MCF 10A (cell line): ENCODE measurements at regions not wholly inside any gene's neighbourhood (a gene's known extent, or its start where the extent isn't known, plus 50 kb on each side); places are given as distances from the start of the nearest gene placed in this dataset.

Experiments
- BruUV-seq: library from RNA; stranded (reverse); fragments of 400-500 nt; replicated peaks from 2 replicates; lab custom pipeline; 2021; lab: Mats Ljungman, UMichigan
- CTCF ChIA-PET: fragments of 300-600 bp; sonication (Branson Sonifier 250); formaldehyde crosslinking; extraction: SDS; loops from one replicate; lab custom pipeline; 2021; ENCODE audit warnings: antibody characterized with exemption, inconsistent platforms; lab: Yijun Ruan, JAX
- POLR2A ChIA-PET: fragments of 300-600, 350-650 bp; sonication (Branson Sonifier 250); formaldehyde crosslinking; extraction: SDS; loops from one replicate; lab custom pipeline; 2020; ENCODE audit warnings: antibody characterized with exemption, inconsistent platforms; lab: Yijun Ruan, JAX
- DNase-seq: peaks from one replicate; pipeline ENCODE4 v3.0.0-alpha.2; 2018; ENCODE audit not compliant: unreplicated experiment
- H3K27ac Mint-ChIP-seq: one replicate; pipeline ENCODE4 v1.8.0; 2022; ENCODE audit warnings: mild to moderate bottlenecking, low read depth, mixed read lengths; ENCODE audit not compliant: unreplicated experiment
- H3K27me3 Mint-ChIP-seq: one replicate; pipeline ENCODE4 v1.8.0; 2022; ENCODE audit warnings: mixed read lengths; ENCODE audit not compliant: insufficient read depth, unreplicated experiment
- H3K36me3 Mint-ChIP-seq: one replicate; pipeline ENCODE4 v1.8.0; 2022; ENCODE audit warnings: mild to moderate bottlenecking, moderate library complexity, mixed read lengths; ENCODE audit not compliant: insufficient read depth, unreplicated experiment
- H3K4me1 Mint-ChIP-seq: one replicate; pipeline ENCODE4 v1.8.0; 2022; ENCODE audit warnings: mixed read lengths; ENCODE audit not compliant: insufficient read depth, unreplicated experiment
- H3K4me3 Mint-ChIP-seq: one replicate; pipeline ENCODE4 v1.8.0; 2022; ENCODE audit warnings: mild to moderate bottlenecking, moderate library complexity, mixed read lengths; ENCODE audit not compliant: unreplicated experiment
- H3K9me3 Mint-ChIP-seq: one replicate; pipeline ENCODE4 v1.8.0; 2022; ENCODE audit warnings: mixed read lengths; ENCODE audit not compliant: unreplicated experiment
- intact Hi-C: fragments of 100-400 bp; cut with micrococcal nuclease; formaldehyde crosslinking; loops from 2 replicates; pipeline ENCODE4 v1.14.1; 2022
- TF ChIP-seq, protein P1 (sequence below): fragments of 200-600 bp; IDR thresholded peaks from one replicate; pipeline ENCODE4 v1.8.0; 2022; ENCODE audit warnings: antibody characterized with exemption, mild to moderate bottlenecking; ENCODE audit not compliant: unreplicated experiment

DNA sequence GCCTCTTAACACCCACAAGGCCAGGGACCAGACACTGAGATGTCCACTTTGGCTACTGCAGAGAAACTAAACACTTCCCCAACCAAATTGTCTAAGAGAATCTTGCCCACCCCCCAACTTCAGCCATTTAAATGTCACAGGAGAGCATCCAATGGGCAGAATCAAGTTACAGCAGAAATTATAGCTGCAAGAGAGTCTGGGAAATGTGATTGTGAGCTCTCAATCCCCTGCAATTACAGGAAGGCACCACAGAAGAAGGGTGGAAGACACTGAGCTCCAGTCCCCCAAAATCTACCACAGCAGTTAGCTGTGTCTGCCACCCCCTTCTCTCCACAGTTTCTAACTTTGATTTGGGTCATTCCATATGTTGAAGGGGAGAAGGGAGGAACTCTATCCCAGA, 103.5 kb upstream of the ATL2 start:
- Mint-ChIP-seq H3K4me1 (no peaks in the 10 kb centered on the region), H3K4me3 (no peak overlapping the region), H3K27ac (no peak overlapping the region), H3K9me3 (no peaks in the 10 kb centered on the region), H3K27me3 (no peaks in the 10 kb centered on the region), H3K36me3 (no peaks in the 10 kb centered on the region)
- no TSS peak for BruUV-seq
- no peak for DNase-seq
- ChIA-PET POLR2A (interaction anchor here (0.9 kb wide), 1 partner anchor 12 kb away, joined by 3 read pairs; no protein-coding TSS in a partner anchor), CTCF (interaction anchor here (0.6 to 0.8 kb wide), 2 partner anchors 18 to 30 kb away, joined by 3 read pairs; no protein-coding TSS in a partner anchor)
- TF ChIP-seq, protein P1, sequence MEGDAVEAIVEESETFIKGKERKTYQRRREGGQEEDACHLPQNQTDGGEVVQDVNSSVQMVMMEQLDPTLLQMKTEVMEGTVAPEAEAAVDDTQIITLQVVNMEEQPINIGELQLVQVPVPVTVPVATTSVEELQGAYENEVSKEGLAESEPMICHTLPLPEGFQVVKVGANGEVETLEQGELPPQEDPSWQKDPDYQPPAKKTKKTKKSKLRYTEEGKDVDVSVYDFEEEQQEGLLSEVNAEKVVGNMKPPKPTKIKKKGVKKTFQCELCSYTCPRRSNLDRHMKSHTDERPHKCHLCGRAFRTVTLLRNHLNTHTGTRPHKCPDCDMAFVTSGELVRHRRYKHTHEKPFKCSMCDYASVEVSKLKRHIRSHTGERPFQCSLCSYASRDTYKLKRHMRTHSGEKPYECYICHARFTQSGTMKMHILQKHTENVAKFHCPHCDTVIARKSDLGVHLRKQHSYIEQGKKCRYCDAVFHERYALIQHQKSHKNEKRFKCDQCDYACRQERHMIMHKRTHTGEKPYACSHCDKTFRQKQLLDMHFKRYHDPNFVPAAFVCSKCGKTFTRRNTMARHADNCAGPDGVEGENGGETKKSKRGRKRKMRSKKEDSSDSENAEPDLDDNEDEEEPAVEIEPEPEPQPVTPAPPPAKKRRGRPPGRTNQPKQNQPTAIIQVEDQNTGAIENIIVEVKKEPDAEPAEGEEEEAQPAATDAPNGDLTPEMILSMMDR, result no peak
- intact Hi-C loops, result no loop called here

GRCh38 chr2:38477006-38477405, 99.9 kb upstream of the ATL2 start:
- no peak overlapping the region for H3K4me3 Mint-ChIP-seq
- no peaks in the 10 kb centered on the region for H3K4me1 Mint-ChIP-seq
- POLR2A ChIA-PET, result no interaction called here
- DNase-seq, result no peak
- CTCF ChIA-PET, result interaction anchor here (0.8 to 1.1 kb wide), 3 partner anchors 12 to 101 kb away, joined by 3 to 4 read pairs (median 3); no protein-coding TSS in a partner anchor
- intact Hi-C loops, result no loop called here
- H3K27me3 Mint-ChIP-seq, result no peaks in the 10 kb centered on the region
- TF ChIP-seq, protein P1, result no peak
- BruUV-seq, result no TSS peak
- no peaks in the 10 kb centered on the region for H3K9me3 Mint-ChIP-seq
- H3K36me3 Mint-ChIP-seq, result no peaks in the 10 kb centered on the region
- no peak overlapping the region for H3K27ac Mint-ChIP-seq

DNA sequence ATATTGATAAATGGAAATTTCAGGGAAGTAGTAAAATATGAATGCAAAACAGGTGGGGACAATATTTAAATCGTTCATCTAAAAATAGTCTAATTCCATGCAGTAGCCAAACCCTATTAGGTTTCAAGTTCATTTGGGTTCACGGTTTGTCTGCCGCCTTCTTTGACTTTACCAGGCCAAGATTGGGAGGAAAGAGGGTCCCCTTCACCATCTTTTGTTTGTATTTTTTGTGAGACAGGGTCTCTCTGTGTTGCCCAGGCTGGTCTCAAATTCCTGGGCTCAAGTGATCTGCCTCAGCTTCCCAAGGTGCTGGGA, 98.5 kb upstream of the ATL2 start:
- no peak overlapping the region for H3K27ac Mint-ChIP-seq

GRCh38 chr2:38474715-38475566, 97.9 kb upstream of the ATL2 start:
- Mint-ChIP-seq H3K36me3 (no peaks in the 10 kb centered on the region), H3K27me3 (no peaks in the 10 kb centered on the region), H3K27ac (no peak overlapping the region), H3K9me3 (no peaks in the 10 kb centered on the region), H3K4me1 (no peaks in the 10 kb centered on the region), H3K4me3 (no peak overlapping the region)
- BruUV-seq, result no TSS peak
- TF ChIP-seq, protein P1, result no peak
- intact Hi-C loops, result no loop called here
- ChIA-PET CTCF (interaction anchor here (0.7 to 1.7 kb wide), 4 partner anchors 10 to 160 kb away, joined by 3 to 7 read pairs (median 6); no protein-coding TSS in a partner anchor), POLR2A (interaction anchor here (1.0 to 1.4 kb wide), 3 partner anchors 30 to 99 kb away, joined by 3 to 5 read pairs (median 4); no protein-coding TSS in a partner anchor)
- no peak for DNase-seq

More for the DNA sequence above, 98.5 kb upstream of the ATL2 start:
- no peaks in the 10 kb centered on the region for H3K4me1 Mint-ChIP-seq
- H3K9me3 Mint-ChIP-seq, result no peaks in the 10 kb centered on the region
- no peaks in the 10 kb centered on the region for H3K36me3 Mint-ChIP-seq
- H3K4me3 Mint-ChIP-seq, result no peak overlapping the region
- no peaks in the 10 kb centered on the region for H3K27me3 Mint-ChIP-seq
- no TSS peak for BruUV-seq
- ChIA-PET CTCF (interaction anchor here (1.0 to 1.7 kb wide), 2 partner anchors 33 to 160 kb away, joined by 4 to 7 read pairs; no protein-coding TSS in a partner anchor), POLR2A (interaction anchor here (1.0 kb wide), 1 partner anchor 31 kb away, joined by 3 read pairs; no protein-coding TSS in a partner anchor)
- intact Hi-C loops, result no loop called here
- no peak for DNase-seq
- TF ChIP-seq, protein P1, result no peak
